ENCODE measurements at regions not wholly inside any gene's neighbourhood (a gene's known extent, or its start where the extent isn't known, plus 50 kb on each side); places are given as distances from the start of the nearest gene placed in this dataset.

GRCh38 chr1:53391296-53391695 is 63.4 kb upstream of the LRP8 start:
- TF ChIP-seq CTCF (IDR thresholded peaks at IDR 0.05; ENCODE audit: unreplicated experiment): no peak
- Mint-ChIP-seq H3K27ac (ENCODE audit: low read depth, unreplicated experiment) (no peak overlapping the region), H3K36me3 (ENCODE audit: insufficient read depth, unreplicated experiment) (no peaks in the 10 kb centered on the region), H3K4me3 (ENCODE audit: unreplicated experiment) (no peak overlapping the region), H3K9me3 (ENCODE audit: unreplicated experiment) (no peaks in the 10 kb centered on the region), H3K27me3 (ENCODE audit: insufficient read depth, unreplicated experiment) (peaks cover 8% of the 10 kb centered on the region), H3K4me1 (ENCODE audit: insufficient read depth, unreplicated experiment) (peaks cover 6% of the 10 kb centered on the region)
- no TSS peak for BruUV-seq (replicated peaks)
- intact Hi-C loops (cut with micrococcal nuclease): no loop called here
- no peak for DNase-seq (ENCODE audit: unreplicated experiment)
- CTCF ChIA-PET: interaction anchor here (0.7 to 16.0 kb wide), 7 partner anchors 12 to 373 kb away, joined by 3 to 227 read pairs (median 6); no protein-coding TSS in a partner anchor
- POLR2A ChIA-PET: no interaction called here

- Mint-ChIP-seq H3K9me3 (ENCODE audit: unreplicated experiment) (no peaks in the 10 kb centered on the region), H3K27ac (ENCODE audit: low read depth, unreplicated experiment) (no peak overlapping the region), H3K4me1 (ENCODE audit: insufficient read depth, unreplicated experiment) (peaks cover 6% of the 10 kb centered on the region), H3K36me3 (ENCODE audit: insufficient read depth, unreplicated experiment) (no peaks in the 10 kb centered on the region), H3K4me3 (ENCODE audit: unreplicated experiment) (no peak overlapping the region), H3K27me3 (ENCODE audit: insufficient read depth, unreplicated experiment) (peaks cover 13% of the 10 kb centered on the region)
- CTCF ChIA-PET: interaction anchor here (0.7 to 16.0 kb wide), 10 partner anchors 9 to 125 kb away, joined by 3 to 227 read pairs (median 12); no protein-coding TSS in a partner anchor
- POLR2A ChIA-PET: no interaction called here
- intact Hi-C loops (cut with micrococcal nuclease): no loop called here
- BruUV-seq (replicated peaks): no TSS peak
- no peak for DNase-seq (ENCODE audit: unreplicated experiment)
- no peak for TF ChIP-seq CTCF (IDR thresholded peaks at IDR 0.05; ENCODE audit: unreplicated experiment)
Measured at GRCh38 chr1:53391982-53392381, 64.1 kb upstream of the LRP8 start.

GRCh38 chr1:53392460-53392859 is 64.6 kb upstream of the LRP8 start:
- Mint-ChIP-seq H3K27me3 (ENCODE audit: insufficient read depth, unreplicated experiment) (peaks cover 13% of the 10 kb centered on the region), H3K36me3 (ENCODE audit: insufficient read depth, unreplicated experiment) (no peaks in the 10 kb centered on the region), H3K4me1 (ENCODE audit: insufficient read depth, unreplicated experiment) (peaks cover 6% of the 10 kb centered on the region), H3K4me3 (ENCODE audit: unreplicated experiment) (no peak overlapping the region), H3K9me3 (ENCODE audit: unreplicated experiment) (no peaks in the 10 kb centered on the region), H3K27ac (ENCODE audit: low read depth, unreplicated experiment) (no peak overlapping the region)
- POLR2A ChIA-PET: interaction anchor here (2.4 kb wide), 1 partner anchor 114 kb away, joined by 10 read pairs; no protein-coding TSS in a partner anchor
- TF ChIP-seq CTCF (IDR thresholded peaks at IDR 0.05; ENCODE audit: unreplicated experiment): no peak
- BruUV-seq (replicated peaks): no TSS peak
- intact Hi-C loops (cut with micrococcal nuclease): no loop called here
- no peak for DNase-seq (ENCODE audit: unreplicated experiment)
- CTCF ChIA-PET: interaction anchor here (0.7 to 16.0 kb wide), 20 partner anchors 9 to 131 kb away, joined by 3 to 227 read pairs (median 6); no protein-coding TSS in a partner anchor

- H3K9me3 Mint-ChIP-seq (ENCODE audit: unreplicated experiment): no peaks in the 10 kb centered on the region
- peaks cover 13% of the 10 kb centered on the region for H3K27me3 Mint-ChIP-seq (ENCODE audit: insufficient read depth, unreplicated experiment)
- TF ChIP-seq CTCF (IDR thresholded peaks at IDR 0.05; ENCODE audit: unreplicated experiment): peak; percentile 89
- CTCF ChIA-PET: interaction anchor here (0.5 to 16.0 kb wide), 23 partner anchors 10 to 1440 kb away, joined by 3 to 227 read pairs (median 5); no protein-coding TSS in a partner anchor
- POLR2A ChIA-PET: interaction anchor here (0.6 to 2.4 kb wide), 3 partner anchors 59 to 180 kb away, joined by 3 to 10 read pairs (median 3); no protein-coding TSS in a partner anchor
- no TSS peak for BruUV-seq (replicated peaks)
- intact Hi-C loops (cut with micrococcal nuclease): loop anchor here (1.0 kb wide), 2 partner anchors 67 to 115 kb away; no protein-coding TSS in a partner anchor
- no peaks in the 10 kb centered on the region for H3K36me3 Mint-ChIP-seq (ENCODE audit: insufficient read depth, unreplicated experiment)
- no peak overlapping the region for H3K4me3 Mint-ChIP-seq (ENCODE audit: unreplicated experiment)
- DNase-seq (ENCODE audit: unreplicated experiment): peak; percentile 80
- H3K27ac Mint-ChIP-seq (ENCODE audit: low read depth, unreplicated experiment): no peak overlapping the region
- peaks cover 6% of the 10 kb centered on the region for H3K4me1 Mint-ChIP-seq (ENCODE audit: insufficient read depth, unreplicated experiment)
Measured at GRCh38 chr1:53393325-53393792, 65.5 kb upstream of the LRP8 start.
